GM19395 (cell line): ENCODE measurements at regions not wholly inside any gene's neighbourhood (a gene's known extent, or its start where the extent isn't known, plus 50 kb on each side); places are given as distances from the start of the nearest gene placed in this dataset.

Source experiments
- ATAC-seq: cut with Tn5 transposase; IDR thresholded peaks from one replicate; pipeline ENCODE4 v1.9.1; 2021; ENCODE audit warnings: mild to moderate bottlenecking, moderate library complexity; ENCODE audit not compliant: unreplicated experiment

GRCh38 chr11:30153008-30153407, 77.8 kb upstream of the FSHB start:
- no peak for ATAC-seq

- no peak for ATAC-seq
These were observed 75.4 kb upstream of the FSHB start for GRCh38 chr11:30155428-30155827.

GRCh38 chr11:30159546-30159945, 71.3 kb upstream of the FSHB start:
- ATAC-seq, result no peak

GRCh38 chr11:30165652-30166051, 65.2 kb upstream of the FSHB start:
- ATAC-seq, result no peak

GRCh38 chr11:30171661-30172060, 59.2 kb upstream of the FSHB start:
- no peak for ATAC-seq

GRCh38 chr11:30172158-30172557, 58.7 kb upstream of the FSHB start:
- ATAC-seq, result no peak

GRCh38 chr11:30172883-30173311, 57.9 kb upstream of the FSHB start:
- ATAC-seq, result no peak

- no peak for ATAC-seq
These were observed 56.4 kb upstream of the FSHB start for GRCh38 chr11:30174265-30175020.
